ENCODE measurements at regions not wholly inside any gene's neighbourhood (a gene's known extent, or its start where the extent isn't known, plus 50 kb on each side); places are given as distances from the start of the nearest gene placed in this dataset.

- TF ChIP-seq, protein P1, sequence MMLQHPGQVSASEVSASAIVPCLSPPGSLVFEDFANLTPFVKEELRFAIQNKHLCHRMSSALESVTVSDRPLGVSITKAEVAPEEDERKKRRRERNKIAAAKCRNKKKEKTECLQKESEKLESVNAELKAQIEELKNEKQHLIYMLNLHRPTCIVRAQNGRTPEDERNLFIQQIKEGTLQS (IDR thresholded peaks at IDR 0.05; ENCODE audit: borderline replicate concordance, extremely low read depth, low read depth, low read length) = no peak
- no peak for TF ChIP-seq NFYA (IDR thresholded peaks at IDR 0.05; ENCODE audit: borderline replicate concordance, low read depth, low read length)
- TF ChIP-seq, protein P2, sequence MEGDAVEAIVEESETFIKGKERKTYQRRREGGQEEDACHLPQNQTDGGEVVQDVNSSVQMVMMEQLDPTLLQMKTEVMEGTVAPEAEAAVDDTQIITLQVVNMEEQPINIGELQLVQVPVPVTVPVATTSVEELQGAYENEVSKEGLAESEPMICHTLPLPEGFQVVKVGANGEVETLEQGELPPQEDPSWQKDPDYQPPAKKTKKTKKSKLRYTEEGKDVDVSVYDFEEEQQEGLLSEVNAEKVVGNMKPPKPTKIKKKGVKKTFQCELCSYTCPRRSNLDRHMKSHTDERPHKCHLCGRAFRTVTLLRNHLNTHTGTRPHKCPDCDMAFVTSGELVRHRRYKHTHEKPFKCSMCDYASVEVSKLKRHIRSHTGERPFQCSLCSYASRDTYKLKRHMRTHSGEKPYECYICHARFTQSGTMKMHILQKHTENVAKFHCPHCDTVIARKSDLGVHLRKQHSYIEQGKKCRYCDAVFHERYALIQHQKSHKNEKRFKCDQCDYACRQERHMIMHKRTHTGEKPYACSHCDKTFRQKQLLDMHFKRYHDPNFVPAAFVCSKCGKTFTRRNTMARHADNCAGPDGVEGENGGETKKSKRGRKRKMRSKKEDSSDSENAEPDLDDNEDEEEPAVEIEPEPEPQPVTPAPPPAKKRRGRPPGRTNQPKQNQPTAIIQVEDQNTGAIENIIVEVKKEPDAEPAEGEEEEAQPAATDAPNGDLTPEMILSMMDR (IDR thresholded peaks at IDR 0.05 in 2 of 3, conservative IDR thresholded peaks at IDR 0.05 in 1 of 3; ENCODE audit: control insufficient read depth in 2 of 3, extremely low read depth in 1 of 3, insufficient read depth in 1 of 3, low read depth in 3 of 3, low read length in 3 of 3) = no peak
Observed at GRCh38 chr12:126734296-126734695, 1532.7 kb upstream of the TMEM132C start.
